GM18868 (cell line): ENCODE measurements at regions not wholly inside any gene's neighbourhood (a gene's known extent, or its start where the extent isn't known, plus 50 kb on each side); places are given as distances from the start of the nearest gene placed in this dataset.

Experiments used
- ATAC-seq: cut with Tn5 transposase; IDR thresholded peaks from one replicate; pipeline ENCODE4 v1.9.1; 2021; ENCODE audit warnings: mild to moderate bottlenecking, moderate library complexity; ENCODE audit not compliant: unreplicated experiment

- no peak for ATAC-seq
Measured at GRCh38 chr9:87084407-87084806, 137.1 kb upstream of the GAS1 start.

- ATAC-seq = no peak
Measured at GRCh38 chr9:87085073-87085472, 137.8 kb upstream of the GAS1 start.

GRCh38 chr9:87085521-87085920, 138.2 kb upstream of the GAS1 start:
- ATAC-seq = no peak

DNA sequence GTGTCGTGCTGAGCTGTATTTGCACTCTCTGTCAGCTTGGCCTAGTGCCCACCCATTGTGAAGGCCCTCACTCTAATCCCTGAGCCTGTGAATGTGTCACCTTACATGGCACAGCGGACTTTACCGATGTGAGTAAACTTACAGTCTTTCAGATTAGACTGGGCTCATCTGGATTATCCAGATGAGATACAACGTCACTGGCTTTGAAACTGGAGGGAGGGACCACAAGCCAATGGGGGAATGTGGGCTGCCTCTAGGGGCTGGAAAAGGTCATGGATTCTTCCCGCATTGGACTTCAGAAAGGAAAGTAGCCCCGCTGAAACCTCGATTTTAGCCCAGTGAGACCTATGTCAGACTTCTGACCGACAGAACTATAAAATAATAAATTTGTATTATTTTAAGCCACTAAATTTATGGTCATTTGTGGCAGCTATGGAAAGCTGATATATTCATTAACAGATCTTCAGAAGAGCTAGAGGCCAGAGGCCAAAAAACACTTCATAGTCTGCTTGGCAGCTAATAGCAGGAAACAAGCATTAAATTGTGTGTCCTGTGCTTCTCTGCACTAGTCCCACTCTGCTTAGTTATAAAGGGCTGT, 139.0 kb upstream of the GAS1 start:
- no peak for ATAC-seq

DNA sequence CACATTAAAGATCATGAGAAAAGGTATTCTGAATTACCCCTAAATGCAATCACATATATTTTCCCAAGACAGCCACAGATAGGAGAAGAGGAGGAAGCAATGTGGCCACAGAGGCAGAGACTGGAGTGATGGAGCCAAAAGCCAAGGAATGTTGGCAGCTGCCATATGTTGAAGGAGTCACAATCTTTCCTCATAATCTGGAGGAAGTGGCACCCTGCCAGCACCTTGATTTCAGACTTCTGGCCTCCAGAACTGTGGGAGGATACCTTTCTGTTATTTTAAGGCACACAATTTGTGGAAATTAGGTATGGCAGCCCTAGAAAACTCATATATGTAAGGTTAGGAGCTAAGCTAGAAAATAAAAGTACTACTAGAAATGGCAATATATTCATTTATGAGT, 139.9 kb upstream of the GAS1 start:
- no peak for ATAC-seq

DNA sequence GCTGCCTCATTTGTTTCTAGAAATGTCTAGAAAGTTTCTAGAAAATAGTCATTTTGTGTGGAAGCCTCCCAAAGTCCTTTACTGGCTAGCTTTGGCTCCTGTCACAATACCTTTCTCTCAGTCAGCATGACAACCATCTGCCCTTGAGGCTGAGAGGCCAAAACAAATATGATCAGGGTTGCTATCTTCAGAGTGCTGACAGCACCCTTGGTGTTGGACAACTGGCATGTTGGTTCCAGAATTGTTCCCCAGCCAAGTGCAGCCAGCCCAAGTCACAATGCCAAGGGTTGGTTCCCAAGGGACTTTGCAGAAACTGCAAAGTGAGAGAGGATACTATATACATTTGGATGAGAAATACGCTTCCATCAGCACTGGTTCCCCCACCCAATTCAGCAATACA, 140.9 kb upstream of the GAS1 start:
- ATAC-seq = no peak

DNA sequence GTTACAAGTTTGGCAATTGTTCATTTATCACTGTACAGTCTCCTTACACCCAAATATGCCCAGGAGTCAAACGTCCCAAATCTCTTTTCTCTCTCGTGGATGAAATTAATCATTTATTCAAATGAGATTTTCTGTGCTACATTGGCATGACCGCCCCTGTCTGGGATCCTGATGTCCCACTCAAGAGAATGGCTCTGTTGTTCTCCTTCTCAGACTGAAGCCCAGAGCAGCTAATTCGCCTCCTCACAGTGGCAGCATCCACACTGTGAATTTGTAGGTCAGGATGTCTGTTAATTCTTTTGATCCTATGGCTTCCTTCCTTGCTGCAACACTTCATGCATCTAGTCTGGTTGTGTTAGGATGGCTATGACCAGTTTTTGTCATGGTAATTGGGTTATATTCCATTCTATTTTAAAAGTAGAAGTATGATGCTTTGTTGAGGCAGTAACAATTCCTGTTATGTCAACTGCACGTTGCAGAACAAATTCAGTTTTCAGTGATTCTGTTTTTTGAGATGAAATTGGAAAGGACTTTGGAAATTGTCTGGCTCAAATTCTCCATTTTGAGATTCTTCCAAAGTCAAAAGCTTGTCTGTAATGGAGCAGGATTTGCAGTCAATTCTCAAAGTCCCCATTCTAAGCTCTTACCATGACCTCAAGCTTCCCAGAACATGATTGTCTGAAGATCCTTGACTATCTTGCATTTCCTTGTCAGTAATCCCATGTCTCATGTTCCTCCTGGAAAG, 141.5 kb upstream of the GAS1 start:
- no peak for ATAC-seq

GRCh38 chr9:87089506-87089905, 142.2 kb upstream of the GAS1 start:
- no peak for ATAC-seq

DNA sequence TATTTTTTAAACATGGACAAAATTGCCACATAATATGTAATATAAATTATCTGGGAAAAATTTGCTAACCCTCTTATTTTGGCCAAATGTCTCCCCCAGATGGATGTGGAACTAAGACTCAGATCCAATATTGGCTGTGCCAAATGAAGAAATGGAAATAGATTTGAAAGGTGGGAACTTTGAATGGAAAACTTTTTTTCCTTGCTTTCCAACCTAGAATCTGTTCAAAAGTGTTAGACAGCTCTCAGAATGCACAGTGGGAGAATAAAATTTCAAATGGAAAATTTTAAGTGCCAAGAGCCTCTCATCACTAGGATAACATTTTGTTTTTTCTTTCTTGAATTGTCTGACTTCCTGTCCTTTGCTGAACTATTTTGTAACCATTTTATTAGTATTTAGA, 142.6 kb upstream of the GAS1 start:
- no peak for ATAC-seq

- no peak for ATAC-seq
Measured at GRCh38 chr9:87093777-87094176, 146.5 kb upstream of the GAS1 start.

- no peak for ATAC-seq
Measured at GRCh38 chr9:87095951-87096350, 148.6 kb upstream of the GAS1 start.

DNA sequence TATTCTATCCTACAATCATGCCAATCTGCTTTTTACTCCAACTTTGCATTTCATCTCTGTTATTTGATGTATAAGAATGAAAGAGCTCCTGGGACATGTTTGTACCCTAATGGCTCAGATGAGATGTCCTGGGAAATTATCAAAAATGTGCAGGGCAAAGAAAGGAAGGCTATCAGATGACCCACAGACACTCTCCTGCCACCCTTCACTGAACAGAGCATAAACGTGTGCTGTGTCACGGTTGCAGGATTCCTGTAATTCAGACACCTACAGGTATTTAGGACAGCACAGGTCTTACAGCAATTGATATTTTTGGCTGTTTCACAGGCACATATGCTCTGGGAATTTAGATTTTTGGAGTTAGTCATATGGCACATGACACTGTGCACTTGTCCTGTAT, 149.2 kb upstream of the GAS1 start:
- no peak for ATAC-seq

DNA sequence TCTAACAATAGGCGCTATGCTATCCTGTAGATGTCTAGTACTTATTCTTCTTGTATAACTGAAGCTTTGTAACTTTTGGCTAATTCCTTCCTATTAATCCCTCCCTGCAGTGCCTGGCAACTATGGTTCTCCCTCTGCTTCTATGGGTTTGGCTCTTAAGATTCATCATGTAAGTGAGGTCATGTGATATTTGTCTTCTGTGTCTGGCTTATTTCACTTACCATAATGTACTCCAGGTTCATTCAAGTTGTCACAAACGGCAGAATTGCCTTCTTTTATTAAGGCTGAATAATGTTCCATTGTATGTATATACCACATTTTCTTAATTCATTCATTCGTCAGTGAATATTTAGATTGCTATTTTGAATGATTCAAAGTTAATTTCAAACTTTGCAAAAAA, 149.9 kb upstream of the GAS1 start:
- ATAC-seq = no peak

DNA sequence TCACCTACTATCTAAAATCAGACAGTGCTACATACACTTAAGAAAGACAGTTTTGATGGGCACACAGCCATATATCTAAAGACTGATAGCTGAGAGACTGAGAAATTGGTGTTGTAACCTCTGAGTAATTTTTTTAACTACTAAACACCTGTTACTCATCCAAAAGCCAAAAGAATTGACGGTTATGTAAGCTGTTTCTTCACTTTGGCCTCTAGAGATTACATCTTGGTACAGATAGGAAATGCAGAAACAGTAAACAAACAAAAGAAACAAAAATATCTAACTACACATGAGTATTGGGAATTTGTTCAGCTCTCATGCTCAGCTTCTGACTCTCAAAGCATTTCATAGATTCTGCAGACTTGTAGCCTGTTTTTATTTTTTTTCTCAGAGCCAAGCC, 152.1 kb upstream of the GAS1 start:
- ATAC-seq = no peak

DNA sequence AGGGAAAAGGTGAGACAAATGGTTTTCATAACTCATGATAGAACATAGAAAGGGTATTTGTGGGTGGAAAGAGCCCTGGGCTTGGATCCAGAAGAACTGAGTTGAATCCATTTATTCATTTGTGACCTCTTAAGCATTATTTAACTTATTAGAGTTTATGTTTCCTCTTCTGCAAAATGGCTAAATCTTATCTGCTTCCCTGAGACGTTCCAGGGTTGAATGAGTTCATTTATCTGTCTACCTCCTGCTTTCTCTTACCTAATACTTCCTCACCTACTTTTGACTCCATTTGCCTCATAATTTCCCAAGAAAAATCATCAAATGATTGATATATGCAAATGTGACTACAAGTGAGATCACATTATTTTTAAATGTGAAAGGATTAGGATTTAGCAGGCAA, 152.7 kb upstream of the GAS1 start:
- ATAC-seq = no peak

GRCh38 chr9:87102126-87102525, 154.8 kb upstream of the GAS1 start:
- no peak for ATAC-seq

GRCh38 chr9:87107072-87107471, 159.8 kb upstream of the GAS1 start:
- ATAC-seq = no peak

DNA sequence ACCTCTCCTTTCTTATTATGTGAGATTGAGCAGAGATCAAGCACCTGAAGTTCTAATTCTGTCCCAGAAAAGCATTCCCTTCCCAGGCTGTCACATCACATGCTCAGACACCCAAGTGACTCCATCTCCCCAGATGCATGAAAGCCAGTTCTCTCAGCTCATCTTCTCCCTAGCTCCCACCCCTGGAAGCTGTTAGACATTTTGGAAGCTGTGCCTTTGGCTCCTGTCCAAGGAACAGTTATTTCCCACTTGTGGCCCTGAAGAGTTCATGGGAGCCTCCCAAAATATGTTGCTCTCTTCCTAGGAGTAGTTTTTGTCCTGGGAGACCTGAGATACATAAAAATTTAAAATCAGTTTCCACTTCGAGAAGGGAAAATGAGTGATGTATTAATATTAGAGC, 161.4 kb upstream of the GAS1 start:
- no peak for ATAC-seq

GRCh38 chr9:87109231-87109631, 161.9 kb upstream of the GAS1 start:
- no peak for ATAC-seq

DNA sequence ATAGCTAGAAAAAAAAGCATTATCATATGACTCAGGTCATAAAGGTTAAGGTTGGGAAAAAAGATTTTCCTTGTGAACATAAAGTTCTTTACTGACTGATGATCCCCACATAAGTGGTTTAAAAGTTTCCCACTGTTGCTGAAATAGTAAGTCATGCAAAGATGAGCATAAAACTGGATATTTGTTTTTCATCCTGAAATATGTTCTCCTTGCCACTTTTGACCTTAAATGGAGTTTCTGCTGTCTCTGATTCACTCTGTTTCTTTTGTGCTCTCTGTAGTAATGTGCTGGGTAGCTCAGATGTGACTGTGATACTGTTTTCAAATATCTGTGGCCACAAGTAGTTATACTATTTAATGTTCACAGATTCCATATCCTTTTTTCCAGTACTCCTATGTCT, 162.5 kb upstream of the GAS1 start:
- ATAC-seq = no peak

GRCh38 chr9:87111010-87111409, 163.7 kb upstream of the GAS1 start:
- ATAC-seq = no peak

DNA sequence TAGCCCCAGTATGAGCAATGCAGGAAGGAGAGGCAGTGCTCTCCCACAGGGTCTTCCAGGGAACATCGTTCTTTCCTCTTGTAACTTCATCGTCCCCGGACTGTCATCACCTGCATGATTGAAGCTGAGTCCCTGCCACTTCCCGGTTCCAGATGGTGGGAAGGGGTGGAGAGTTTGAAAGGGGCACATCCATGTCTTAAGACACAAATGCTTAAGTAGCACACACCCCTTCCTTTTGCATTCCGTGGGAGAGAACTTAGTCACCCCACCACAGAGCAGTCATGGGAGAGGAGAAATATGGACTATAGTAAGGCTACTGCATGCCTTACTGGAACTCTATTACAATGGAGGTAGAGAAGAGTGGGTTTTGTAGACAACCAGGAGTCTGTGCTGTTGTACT, 165.3 kb upstream of the GAS1 start:
- ATAC-seq = no peak

- ATAC-seq = no peak
Measured at GRCh38 chr9:87113874-87114273, 166.6 kb upstream of the GAS1 start.
